ENCODE measurements at regions not wholly inside any gene's neighbourhood (a gene's known extent, or its start where the extent isn't known, plus 50 kb on each side); places are given as distances from the start of the nearest gene placed in this dataset.

DNA sequence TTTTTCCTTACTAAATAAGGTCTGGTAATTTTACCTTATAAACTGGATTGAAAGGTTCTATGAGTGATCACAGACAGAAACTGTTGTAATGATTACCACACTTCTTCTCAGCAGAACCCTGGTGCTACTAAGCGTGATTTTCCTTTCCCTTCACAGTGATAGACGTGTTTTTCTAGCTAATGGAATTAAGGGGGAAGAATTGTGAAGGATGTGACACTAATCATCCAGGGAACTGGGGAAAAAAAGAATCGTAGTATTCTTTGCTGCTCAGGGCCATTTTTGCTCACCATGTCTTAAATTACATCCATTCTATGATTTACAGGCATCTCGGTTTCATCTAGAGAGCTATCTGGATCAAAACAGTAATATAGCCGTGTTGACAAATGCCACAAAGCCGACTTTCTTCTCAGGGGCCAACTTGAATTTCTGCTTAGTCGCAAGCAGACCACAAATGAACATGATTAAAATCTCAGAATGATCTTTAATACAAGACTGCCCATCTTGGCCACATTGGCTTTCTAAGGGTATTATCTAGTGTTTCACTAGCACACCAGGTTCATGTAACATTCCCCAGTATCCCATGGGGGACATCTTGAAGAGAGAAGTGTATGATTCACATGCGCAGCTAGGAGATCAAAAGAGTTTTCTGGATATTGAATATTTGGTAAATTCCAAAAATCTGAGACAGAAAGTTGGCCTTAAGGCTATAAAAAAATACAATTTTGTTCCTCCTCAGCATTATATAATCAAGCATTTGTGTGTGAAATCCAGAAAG, 154.0 kb downstream of the UGT8 start:
- Histone ChIP-seq H3K4me3 (ENCODE audit: low read depth, low read length, poor library complexity, severe bottlenecking) (no peak overlapping the region), H3K36me3 (ENCODE audit: insufficient read depth, low read length, poor library complexity, severe bottlenecking) (no peaks in the 10 kb centered on the region), H3K27ac (ENCODE audit: low read depth, low read length, poor library complexity, severe bottlenecking) (no peak overlapping the region), H3K9me3 (ENCODE audit: low read depth, low read length, poor library complexity, severe bottlenecking) (no peaks in the 10 kb centered on the region), H3K4me1 (ENCODE audit: insufficient read depth, low read length, poor library complexity, severe bottlenecking) (no peaks in the 10 kb centered on the region), H3K27me3 (replicated peaks; ENCODE audit: insufficient read depth, low read depth, low read length, poor library complexity) (no peaks in the 10 kb centered on the region)
- ChIA-PET POLR2A (ENCODE audit: low non-redundant PET) (no interaction called here), CTCF (no interaction called here)
- BruUV-seq (replicated peaks): no TSS peak
- no peak for DNase-seq (ENCODE audit: low spot score)
- intact Hi-C loops (cut with micrococcal nuclease; ENCODE audit: unreplicated experiment): no loop called here
- TF ChIP-seq EZH2 (IDR thresholded peaks at IDR 0.05; ENCODE audit: borderline replicate concordance, low read depth, low read length, poor library complexity, severe bottlenecking): no peak
- TF ChIP-seq, protein P1, sequence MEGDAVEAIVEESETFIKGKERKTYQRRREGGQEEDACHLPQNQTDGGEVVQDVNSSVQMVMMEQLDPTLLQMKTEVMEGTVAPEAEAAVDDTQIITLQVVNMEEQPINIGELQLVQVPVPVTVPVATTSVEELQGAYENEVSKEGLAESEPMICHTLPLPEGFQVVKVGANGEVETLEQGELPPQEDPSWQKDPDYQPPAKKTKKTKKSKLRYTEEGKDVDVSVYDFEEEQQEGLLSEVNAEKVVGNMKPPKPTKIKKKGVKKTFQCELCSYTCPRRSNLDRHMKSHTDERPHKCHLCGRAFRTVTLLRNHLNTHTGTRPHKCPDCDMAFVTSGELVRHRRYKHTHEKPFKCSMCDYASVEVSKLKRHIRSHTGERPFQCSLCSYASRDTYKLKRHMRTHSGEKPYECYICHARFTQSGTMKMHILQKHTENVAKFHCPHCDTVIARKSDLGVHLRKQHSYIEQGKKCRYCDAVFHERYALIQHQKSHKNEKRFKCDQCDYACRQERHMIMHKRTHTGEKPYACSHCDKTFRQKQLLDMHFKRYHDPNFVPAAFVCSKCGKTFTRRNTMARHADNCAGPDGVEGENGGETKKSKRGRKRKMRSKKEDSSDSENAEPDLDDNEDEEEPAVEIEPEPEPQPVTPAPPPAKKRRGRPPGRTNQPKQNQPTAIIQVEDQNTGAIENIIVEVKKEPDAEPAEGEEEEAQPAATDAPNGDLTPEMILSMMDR (conservative IDR thresholded peaks at IDR 0.05; ENCODE audit: low read depth, low read length): no peak

DNA sequence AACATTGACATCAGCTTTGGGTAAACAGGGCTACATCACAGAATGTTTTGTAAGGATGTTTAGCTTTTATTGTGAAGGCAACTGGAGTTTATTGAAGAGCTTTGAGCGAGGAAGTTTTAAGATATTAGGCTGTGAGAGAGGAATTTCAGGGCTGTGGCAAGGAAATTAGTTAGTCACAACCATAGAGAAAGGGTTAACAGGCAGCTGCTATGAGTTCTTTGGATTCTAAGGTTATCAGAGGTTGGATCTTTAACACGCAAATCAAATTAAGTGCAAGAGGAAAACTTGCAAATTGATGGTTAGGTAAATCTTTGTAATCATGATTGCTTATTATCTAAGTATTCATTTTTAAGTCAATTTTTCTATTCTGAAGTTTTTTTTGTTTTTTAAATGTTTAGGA, 156.0 kb downstream of the UGT8 start:
- no peaks in the 10 kb centered on the region for H3K27me3 ChIP-seq (replicated peaks; ENCODE audit: insufficient read depth, low read depth, low read length, poor library complexity)
- no peaks in the 10 kb centered on the region for H3K9me3 ChIP-seq (ENCODE audit: low read depth, low read length, poor library complexity, severe bottlenecking)
- H3K36me3 ChIP-seq (ENCODE audit: insufficient read depth, low read length, poor library complexity, severe bottlenecking): no peaks in the 10 kb centered on the region
- H3K4me1 ChIP-seq (ENCODE audit: insufficient read depth, low read length, poor library complexity, severe bottlenecking): no peaks in the 10 kb centered on the region
- DNase-seq (ENCODE audit: low spot score): no peak
- no peak overlapping the region for H3K27ac ChIP-seq (ENCODE audit: low read depth, low read length, poor library complexity, severe bottlenecking)
- no peak overlapping the region for H3K4me3 ChIP-seq (ENCODE audit: low read depth, low read length, poor library complexity, severe bottlenecking)
- ChIA-PET CTCF (no interaction called here), POLR2A (ENCODE audit: low non-redundant PET) (no interaction called here)
- TF ChIP-seq EZH2 (IDR thresholded peaks at IDR 0.05; ENCODE audit: borderline replicate concordance, low read depth, low read length, poor library complexity, severe bottlenecking): no peak
- TF ChIP-seq, protein P1 (conservative IDR thresholded peaks at IDR 0.05; ENCODE audit: low read depth, low read length): no peak
- intact Hi-C loops (cut with micrococcal nuclease; ENCODE audit: unreplicated experiment): no loop called here
- BruUV-seq (replicated peaks): no TSS peak

DNA sequence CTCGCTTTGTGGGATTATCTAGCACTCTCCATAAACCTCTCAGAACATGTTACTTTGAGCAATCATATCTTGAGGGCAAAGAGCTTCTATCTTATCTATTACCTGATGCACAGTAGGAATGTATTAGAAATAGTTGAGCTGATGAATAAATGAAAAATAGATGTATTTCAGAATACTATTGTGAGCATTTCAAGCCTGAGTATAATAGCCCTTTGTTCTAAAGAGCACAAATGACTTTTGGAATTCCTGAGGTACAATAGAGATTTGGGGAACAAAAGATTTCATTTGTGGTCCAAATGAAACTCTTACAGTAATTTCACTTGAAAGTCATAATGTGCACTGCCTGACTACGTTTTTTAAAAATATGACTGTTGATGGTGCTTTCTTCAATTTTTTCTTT, 159.5 kb downstream of the UGT8 start:
- Histone ChIP-seq H3K4me1 (ENCODE audit: insufficient read depth, low read length, poor library complexity, severe bottlenecking) (no peaks in the 10 kb centered on the region), H3K27ac (ENCODE audit: low read depth, low read length, poor library complexity, severe bottlenecking) (no peak overlapping the region), H3K9me3 (ENCODE audit: low read depth, low read length, poor library complexity, severe bottlenecking) (no peaks in the 10 kb centered on the region), H3K36me3 (ENCODE audit: insufficient read depth, low read length, poor library complexity, severe bottlenecking) (no peaks in the 10 kb centered on the region), H3K4me3 (ENCODE audit: low read depth, low read length, poor library complexity, severe bottlenecking) (no peak overlapping the region), H3K27me3 (replicated peaks; ENCODE audit: insufficient read depth, low read depth, low read length, poor library complexity) (no peaks in the 10 kb centered on the region)
- CTCF ChIA-PET: no interaction called here
- intact Hi-C loops (cut with micrococcal nuclease; ENCODE audit: unreplicated experiment): no loop called here
- no peak for DNase-seq (ENCODE audit: low spot score)
- TF ChIP-seq, protein P1 (conservative IDR thresholded peaks at IDR 0.05; ENCODE audit: low read depth, low read length): no peak
- POLR2A ChIA-PET (ENCODE audit: low non-redundant PET): no interaction called here
- no TSS peak for BruUV-seq (replicated peaks)

All from A673 (cell line).